HG02798 (cell line): ENCODE measurements at regions not wholly inside any gene's neighbourhood (a gene's known extent, or its start where the extent isn't known, plus 50 kb on each side); places are given as distances from the start of the nearest gene placed in this dataset.

Experiments used
- ATAC-seq: cut with Tn5 transposase; IDR thresholded peaks from one replicate; pipeline ENCODE4 v1.9.1; 2021; ENCODE audit warnings: mild to moderate bottlenecking; ENCODE audit not compliant: unreplicated experiment, poor library complexity

GRCh38 chr11:15374418-15374817 is 259.7 kb downstream of the INSC start:
- ATAC-seq, result no peak

GRCh38 chr11:15378941-15379340 is 264.2 kb downstream of the INSC start:
- no peak for ATAC-seq

DNA sequence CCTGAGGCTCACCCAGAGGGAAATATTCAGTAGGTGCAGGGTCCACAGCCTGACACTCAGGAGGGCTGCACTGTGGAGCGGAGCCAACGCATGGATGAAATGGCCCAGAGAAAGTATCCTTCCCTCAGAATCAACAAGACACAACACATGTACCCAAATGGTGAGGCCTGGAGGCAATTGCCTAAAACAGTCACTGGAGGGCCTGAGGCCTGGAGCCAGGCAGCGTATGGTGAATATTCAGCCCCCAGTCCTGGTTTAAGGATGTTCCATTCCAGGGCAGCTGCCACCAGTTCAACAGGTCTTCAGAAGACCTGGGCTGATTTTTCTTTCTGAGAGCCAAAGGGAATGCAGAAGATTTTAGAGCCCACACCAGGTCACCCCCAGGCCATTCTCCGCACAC is 264.8 kb downstream of the INSC start:
- no peak for ATAC-seq

GRCh38 chr11:15390857-15391256 is 276.1 kb downstream of the INSC start:
- ATAC-seq, result no peak

GRCh38 chr11:15396778-15397177 is 282.1 kb downstream of the INSC start:
- ATAC-seq, result no peak

GRCh38 chr11:15406851-15407351 is 292.2 kb downstream of the INSC start:
- ATAC-seq, result no peak

- ATAC-seq, result no peak
These were observed 297.3 kb downstream of the INSC start for GRCh38 chr11:15412054-15412453.

DNA sequence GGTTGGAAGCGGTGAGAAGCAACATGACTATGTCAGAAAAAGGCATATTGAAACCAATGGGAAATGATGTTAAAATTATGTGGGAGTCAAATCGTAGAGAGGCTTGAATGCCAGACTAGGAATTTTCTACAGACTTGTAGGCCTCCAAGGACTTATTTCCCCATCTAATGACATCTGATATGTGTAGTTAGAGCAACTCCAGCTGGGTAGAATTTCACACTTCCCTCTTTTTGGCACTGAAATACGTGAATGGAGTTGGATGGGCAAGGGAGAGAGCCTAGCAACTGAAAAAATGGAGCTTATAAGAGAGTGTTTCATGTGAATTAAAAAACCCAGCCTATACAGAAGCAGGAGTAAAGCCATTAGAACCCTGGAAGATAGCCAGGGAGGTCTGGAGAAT is 304.2 kb downstream of the INSC start:
- no peak for ATAC-seq

GRCh38 chr11:15419696-15420095 is 305.0 kb downstream of the INSC start:
- no peak for ATAC-seq

DNA sequence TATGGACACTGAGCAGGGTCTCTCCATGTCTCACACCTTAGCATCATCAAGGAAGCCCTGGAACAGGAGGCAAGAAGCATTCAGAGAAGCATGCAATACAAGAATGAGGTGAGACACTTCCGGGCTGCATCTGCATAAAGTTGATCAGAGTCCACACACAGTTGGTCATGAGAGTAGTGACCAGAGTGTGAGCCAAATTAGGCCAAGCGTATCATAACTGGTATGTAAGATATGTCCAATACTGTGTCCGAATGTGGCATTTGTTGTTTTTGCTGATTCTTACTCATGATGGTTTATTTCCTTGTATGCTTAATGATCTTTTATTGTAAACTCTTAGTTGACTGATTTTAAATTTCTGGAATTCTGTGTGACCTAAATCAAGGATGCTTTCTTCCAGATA is 315.7 kb downstream of the INSC start:
- no peak for ATAC-seq

- no peak for ATAC-seq
These were observed 319.8 kb downstream of the INSC start for GRCh38 chr11:15434529-15434928.

DNA sequence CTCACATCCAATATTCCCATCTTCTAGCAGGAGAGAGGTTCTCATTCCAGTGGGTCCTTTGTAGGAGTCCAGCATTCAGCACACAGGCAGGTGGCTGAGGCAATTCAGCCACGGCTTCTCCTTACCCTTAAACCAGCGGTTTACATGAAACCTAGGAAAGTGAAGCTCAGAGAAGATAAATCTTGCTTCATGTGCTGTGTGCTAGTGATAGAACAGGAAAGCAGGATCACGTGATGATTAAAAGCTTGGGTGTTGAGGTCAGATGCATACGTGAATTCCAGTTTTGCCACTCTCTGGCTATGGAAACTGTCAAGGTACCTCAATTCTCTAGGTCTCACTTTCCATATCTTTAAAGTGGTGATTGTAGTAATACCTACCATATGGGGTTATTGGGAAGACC is 331.6 kb downstream of the INSC start:
- ATAC-seq, result no peak

DNA sequence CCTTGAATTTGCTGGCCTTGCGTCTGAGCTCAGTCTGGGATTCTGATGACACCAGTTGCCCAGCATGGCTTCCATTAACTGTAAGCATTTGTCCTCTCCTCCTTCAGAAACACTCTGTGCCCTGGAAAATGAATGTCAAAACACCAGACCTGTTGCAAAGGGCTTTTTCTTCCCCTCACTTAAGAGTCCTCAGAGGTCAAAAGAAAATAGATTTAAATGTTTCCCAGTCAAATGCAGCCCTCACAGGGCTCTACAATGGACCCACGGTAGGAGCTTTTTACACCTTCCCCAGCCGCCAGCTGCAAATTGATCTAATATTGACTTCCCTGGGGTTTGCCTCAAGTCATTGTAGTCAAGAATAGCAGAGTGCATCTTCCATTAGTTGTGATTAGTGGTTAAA is 332.2 kb downstream of the INSC start:
- no peak for ATAC-seq

- no peak for ATAC-seq
These were observed 337.0 kb downstream of the INSC start for GRCh38 chr11:15451713-15452112.

DNA sequence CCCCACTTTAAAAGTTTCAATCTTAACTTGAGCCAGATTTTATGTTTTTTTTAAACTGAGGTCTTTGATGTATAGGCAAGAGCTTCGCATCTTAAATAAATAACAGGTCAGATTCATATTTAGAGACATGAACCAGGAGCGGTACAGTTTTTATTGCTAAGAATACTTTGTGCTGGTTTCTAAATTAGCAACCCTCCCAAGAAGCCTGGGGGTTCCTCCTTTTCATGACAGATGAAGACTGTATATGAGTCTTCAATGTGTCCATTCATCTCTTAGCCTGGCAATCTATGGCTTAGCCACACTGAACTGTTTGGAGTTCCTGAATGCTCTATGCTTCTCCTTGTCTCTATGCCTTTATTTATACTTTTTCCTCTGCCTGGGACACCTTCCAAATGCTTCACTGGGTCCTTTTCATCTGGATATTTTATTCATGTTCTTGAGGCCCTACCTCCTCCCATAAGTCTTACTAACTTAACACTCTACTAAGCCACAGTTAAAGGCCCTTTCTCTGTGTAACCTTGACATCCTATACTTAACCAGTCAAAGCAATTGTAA is 338.6 kb downstream of the INSC start:
- no peak for ATAC-seq

DNA sequence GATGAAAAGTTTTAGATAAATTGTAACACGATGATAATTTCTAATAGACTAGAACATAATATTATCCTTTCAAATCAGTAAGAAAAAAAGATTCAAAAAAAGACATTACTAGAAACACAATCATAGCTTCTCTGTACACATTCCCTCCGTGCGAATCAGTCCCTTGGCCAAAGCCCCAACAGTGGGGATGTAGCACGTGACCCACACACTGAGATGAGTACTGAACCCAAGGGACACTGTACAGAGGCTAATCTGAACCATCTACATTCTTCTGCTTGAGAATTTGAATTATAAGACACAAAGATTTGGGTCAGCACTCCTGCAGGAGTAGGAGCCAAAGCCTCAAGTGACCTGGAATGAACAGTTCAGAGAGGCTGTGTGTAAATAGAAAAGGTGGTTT is 353.7 kb downstream of the INSC start:
- no peak for ATAC-seq

GRCh38 chr11:15471048-15471894 is 356.5 kb downstream of the INSC start:
- ATAC-seq, result no peak

- ATAC-seq, result no peak
These were observed 357.4 kb downstream of the INSC start for GRCh38 chr11:15471895-15472799.

DNA sequence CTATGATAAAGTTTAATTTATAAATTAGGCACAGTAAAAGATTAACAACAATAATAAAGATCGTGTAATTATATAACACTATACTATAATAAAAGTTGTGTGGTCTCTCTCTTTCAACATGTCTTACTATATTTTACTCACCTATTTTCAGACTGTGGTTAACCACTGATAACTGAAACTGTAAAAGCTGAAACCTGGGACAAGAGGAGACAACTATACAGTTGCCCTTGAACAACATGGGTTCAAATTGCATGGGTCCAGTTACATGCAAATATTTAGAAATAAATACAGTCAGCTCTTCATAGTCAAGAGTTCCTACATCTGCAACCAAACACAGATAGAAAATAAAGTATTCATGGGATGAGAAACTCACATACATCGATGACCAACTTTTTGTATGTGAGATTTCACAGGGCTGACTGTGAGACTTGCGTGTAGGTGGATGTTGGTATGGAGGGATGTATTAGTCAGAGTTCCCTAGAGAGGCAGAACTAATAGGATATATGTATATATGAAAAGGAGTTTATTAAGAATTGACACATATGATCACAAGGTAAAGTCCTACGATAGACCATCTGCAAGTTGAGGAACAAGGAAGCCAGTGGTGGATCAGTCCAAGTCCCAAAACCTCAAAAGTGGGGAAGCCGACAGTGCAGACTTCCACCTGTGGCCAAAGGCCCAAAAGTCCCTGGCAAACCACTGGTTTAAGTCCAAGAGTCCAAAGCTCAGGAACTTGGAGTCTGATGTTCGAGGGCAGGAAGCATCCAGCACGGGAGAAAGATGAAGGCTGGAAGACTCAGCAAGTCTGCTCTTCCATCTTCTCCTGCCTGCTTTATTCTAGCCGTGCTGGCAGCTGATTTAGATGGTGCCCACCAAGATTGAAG is 359.5 kb downstream of the INSC start:
- ATAC-seq, result peak; percentile 79

GRCh38 chr11:15476371-15476917 is 361.7 kb downstream of the INSC start:
- no peak for ATAC-seq
